ENCODE measurements at regions not wholly inside any gene's neighbourhood (a gene's known extent, or its start where the extent isn't known, plus 50 kb on each side); places are given as distances from the start of the nearest gene placed in this dataset.

GRCh38 chr1:201762381-201762780 lies 66.6 kb upstream of the IPO9 start:
- no peak for TF ChIP-seq ZNF70 (CRISPR knock-in tag; IDR thresholded peaks at IDR 0.05)
- no peak for TF ChIP-seq ZC3H10 (CRISPR knock-in tag; IDR thresholded peaks at IDR 0.05)
- no peak for TF ChIP-seq TCF4 (CRISPR knock-in tag; IDR thresholded peaks at IDR 0.05; ENCODE audit: borderline replicate concordance)
- no peak for TF ChIP-seq ARNTL (CRISPR knock-in tag; IDR thresholded peaks at IDR 0.05; ENCODE audit: borderline replicate concordance, low read depth)
- no peak for TF ChIP-seq TSHZ2 (CRISPR knock-in tag; IDR thresholded peaks at IDR 0.05)
